Panc1 (cell line): ENCODE measurements at regions not wholly inside any gene's neighbourhood (a gene's known extent, or its start where the extent isn't known, plus 50 kb on each side); places are given as distances from the start of the nearest gene placed in this dataset.

ENCODE experiments used
- CTCF ChIP-seq: fragments of 450-650 bp; IDR thresholded peaks from 2 replicates; pipeline ENCODE4 v1.5.1; 2017; ENCODE audit warnings: mild to moderate bottlenecking
- POLR2AphosphoS5 ChIP-seq: IDR thresholded peaks from 2 replicates; pipeline ENCODE4 v1.6.1; 2012; ENCODE audit warnings: mild to moderate bottlenecking, low read depth, low read length, moderate library complexity

GRCh38 chr6:40803897-40804702 is 216.9 kb upstream of the LRFN2 start:
- TF ChIP-seq CTCF, result no peak
- no peak for TF ChIP-seq POLR2AphosphoS5
